Natural killer cell (primary cell): ENCODE measurements at regions not wholly inside any gene's neighbourhood (a gene's known extent, or its start where the extent isn't known, plus 50 kb on each side); places are given as distances from the start of the nearest gene placed in this dataset.

Source experiments
- ATAC-seq, 3 donors: fragments of 150-1000 bp in 2 of 3; fragments of 200-7000 bp in 1 of 3; cut with Tn5 transposase; 1 replicate in 1 of 3; 2 replicates in 2 of 3; pipeline ENCODE4 v1.10.0; 2021; ENCODE audit warnings: mild to moderate bottlenecking in 2 of 3, moderate library complexity in 2 of 3
- DNase-seq, 2 donors: peaks; one replicate each; pipeline versions ENCODE4 v3.0.0 to v3.0.0-alpha.2; 2013 to 2021; ENCODE audit warnings: mixed read lengths in 1 of 2
- H3K27ac ChIP-seq: one replicate; pipeline ENCODE4 v1.5.1; 2013; ENCODE audit warnings: mild to moderate bottlenecking, low read length
- H3K27me3 ChIP-seq: one replicate; pipeline ENCODE4 v1.6.1; 2013; ENCODE audit warnings: low read length; ENCODE audit not compliant: control insufficient read depth, insufficient read depth
- H3K36me3 ChIP-seq: one replicate; pipeline ENCODE4 v1.6.1; 2013; ENCODE audit warnings: low read length; ENCODE audit not compliant: control insufficient read depth, insufficient read depth
- H3K4me1 ChIP-seq: one replicate; pipeline ENCODE4 v1.6.1; 2013; ENCODE audit warnings: low read length; ENCODE audit not compliant: control insufficient read depth, insufficient read depth
- H3K4me3 ChIP-seq: one replicate; pipeline ENCODE4 v1.5.1; 2013; ENCODE audit warnings: low read length
- H3K9me3 ChIP-seq: one replicate; pipeline ENCODE4 v1.6.1; 2013; ENCODE audit warnings: low read length; ENCODE audit not compliant: control insufficient read depth, insufficient read depth
- H3K27ac Mint-ChIP-seq, 2 donors: one replicate each; pipeline ENCODE4 v1.8.0; 2022; ENCODE audit warnings: mild to moderate bottlenecking in 2 of 2, mixed read lengths in 2 of 2, moderate library complexity in 1 of 2
- H3K27me3 Mint-ChIP-seq, 2 donors: one replicate each; pipeline ENCODE4 v1.8.0; 2022; ENCODE audit warnings: low read depth in 2 of 2, mixed read lengths in 2 of 2
- H3K36me3 Mint-ChIP-seq: one replicate; pipeline ENCODE4 v1.8.0; 2022; ENCODE audit warnings: mixed read lengths
- H3K4me1 Mint-ChIP-seq, 2 donors: one replicate each; pipeline ENCODE4 v1.8.0; 2022; ENCODE audit warnings: mixed read lengths in 2 of 2
- H3K4me3 Mint-ChIP-seq: one replicate; pipeline ENCODE4 v1.8.0; 2022; ENCODE audit warnings: mild to moderate bottlenecking, moderate library complexity, mixed read lengths
- H3K9me3 Mint-ChIP-seq, 2 donors: one replicate each; pipeline ENCODE4 v1.8.0; 2022; ENCODE audit warnings: mixed read lengths in 2 of 2
- WGBS: methylation state at CpG from one replicate; pipeline ENCODE4 v1.1.7; 2013; ENCODE audit warnings: missing lambda C conversion rate; ENCODE audit not compliant: insufficient coverage; 5-methylcytosine and 5-hydroxymethylcytosine counted together
- intact Hi-C: fragments of 100-400 bp; cut with micrococcal nuclease; formaldehyde crosslinking; loops from one replicate; pipeline ENCODE4 v1.14.2; 2022
- TF ChIP-seq, protein P1 (sequence below): fragments of 200-600 bp; IDR thresholded peaks from one replicate; pipeline ENCODE4 v1.8.0; 2022; ENCODE audit warnings: antibody characterized with exemption

DNA sequence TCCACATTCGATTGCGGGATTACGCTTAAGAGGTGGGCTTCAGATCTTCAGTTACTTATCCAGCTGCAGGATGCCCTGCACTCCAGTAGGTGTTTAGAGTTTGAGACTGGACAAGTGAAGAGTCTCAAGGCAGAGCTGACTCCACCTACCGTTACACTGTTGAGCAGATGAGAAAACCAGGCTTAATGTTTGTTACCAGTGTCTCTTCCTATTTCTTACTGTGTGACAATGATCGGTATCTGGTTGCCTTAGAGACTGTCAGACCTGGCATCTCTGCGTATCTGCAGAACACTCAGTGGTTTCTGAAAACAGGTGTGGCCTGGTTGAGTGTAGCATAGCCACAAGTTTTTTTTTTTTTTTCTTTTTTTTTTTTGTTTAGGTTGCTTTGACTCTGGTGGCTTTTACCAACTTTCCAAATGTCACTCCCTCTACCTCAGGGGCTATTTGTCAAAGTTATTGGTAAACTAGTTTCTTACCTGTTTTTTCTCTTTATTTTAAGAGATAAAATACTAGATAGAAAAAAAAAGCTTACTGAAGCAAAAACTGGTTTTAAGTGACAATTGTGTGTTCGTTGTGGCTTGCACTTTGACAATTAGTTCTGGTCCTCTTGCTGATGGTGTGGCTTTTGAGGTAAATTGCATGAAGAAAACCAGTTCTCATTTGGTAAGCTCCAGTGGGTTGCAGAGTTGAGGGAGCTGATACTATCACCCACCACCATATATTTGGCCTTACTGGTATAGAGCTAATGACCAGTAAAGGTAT, 284.8 kb downstream of the ETS1 start:
- H3K4me3 ChIP-seq = peak overlapping the region; percentile 20
- WGBS = 14% methylated on average over 6 of the region's 7 CpGs
- DNase-seq = peak; percentile 51 to 95

GRCh38 chr11:128301756-128302155, 285.6 kb downstream of the ETS1 start:
- H3K4me3 Mint-ChIP-seq = peak overlapping the region; percentile 87
- peaks cover 91 to 94% of the 10 kb centered on the region in 2 donors for H3K4me1 Mint-ChIP-seq
- 59% methylated on average over 2 of the region's 2 CpGs for WGBS

More for the DNA sequence above, 284.8 kb downstream of the ETS1 start:
- Mint-ChIP-seq H3K27me3 (no peaks in the 10 kb centered on the region), H3K4me3 (peak overlapping the region; percentile 87), H3K27ac (peak overlapping the region; percentile 96 to 99), H3K36me3 (no peaks in the 10 kb centered on the region), H3K4me1 (peaks cover 85 to 89% of the 10 kb centered on the region in 2 donors), H3K9me3 (no peaks in the 10 kb centered on the region)
- Histone ChIP-seq H3K27me3 (no peaks in the 10 kb centered on the region), H3K9me3 (no peaks in the 10 kb centered on the region), H3K36me3 (no peaks in the 10 kb centered on the region), H3K27ac (peak overlapping the region; percentile 88), H3K4me1 (peaks cover 52% of the 10 kb centered on the region)
- peak; percentile 81 to 95 (median 88) for ATAC-seq
- intact Hi-C loops = loop anchor here (1.0 to 5.0 kb wide), 5 partner anchors 12 to 425 kb away; no protein-coding TSS in a partner anchor
- TF ChIP-seq, protein P1, sequence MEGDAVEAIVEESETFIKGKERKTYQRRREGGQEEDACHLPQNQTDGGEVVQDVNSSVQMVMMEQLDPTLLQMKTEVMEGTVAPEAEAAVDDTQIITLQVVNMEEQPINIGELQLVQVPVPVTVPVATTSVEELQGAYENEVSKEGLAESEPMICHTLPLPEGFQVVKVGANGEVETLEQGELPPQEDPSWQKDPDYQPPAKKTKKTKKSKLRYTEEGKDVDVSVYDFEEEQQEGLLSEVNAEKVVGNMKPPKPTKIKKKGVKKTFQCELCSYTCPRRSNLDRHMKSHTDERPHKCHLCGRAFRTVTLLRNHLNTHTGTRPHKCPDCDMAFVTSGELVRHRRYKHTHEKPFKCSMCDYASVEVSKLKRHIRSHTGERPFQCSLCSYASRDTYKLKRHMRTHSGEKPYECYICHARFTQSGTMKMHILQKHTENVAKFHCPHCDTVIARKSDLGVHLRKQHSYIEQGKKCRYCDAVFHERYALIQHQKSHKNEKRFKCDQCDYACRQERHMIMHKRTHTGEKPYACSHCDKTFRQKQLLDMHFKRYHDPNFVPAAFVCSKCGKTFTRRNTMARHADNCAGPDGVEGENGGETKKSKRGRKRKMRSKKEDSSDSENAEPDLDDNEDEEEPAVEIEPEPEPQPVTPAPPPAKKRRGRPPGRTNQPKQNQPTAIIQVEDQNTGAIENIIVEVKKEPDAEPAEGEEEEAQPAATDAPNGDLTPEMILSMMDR = peak; percentile 23

GRCh38 chr11:128300785-128301184, 286.6 kb downstream of the ETS1 start:
- intact Hi-C loops = loop anchor here (5.0 kb wide), 2 partner anchors 108 to 427 kb away; no protein-coding TSS in a partner anchor
- Histone ChIP-seq H3K27ac (peak overlapping the region; percentile 88), H3K36me3 (no peaks in the 10 kb centered on the region), H3K4me3 (no peak overlapping the region), H3K27me3 (no peaks in the 10 kb centered on the region), H3K4me1 (peaks cover 45% of the 10 kb centered on the region), H3K9me3 (no peaks in the 10 kb centered on the region)
- Mint-ChIP-seq H3K4me3 (peak overlapping the region; percentile 57), H3K4me1 (peaks cover 86 to 92% of the 10 kb centered on the region in 2 donors), H3K27ac (peak overlapping the region; percentile 96 to 99), H3K27me3 (no peaks in the 10 kb centered on the region), H3K9me3 (no peaks in the 10 kb centered on the region), H3K36me3 (no peaks in the 10 kb centered on the region)
- no peak for ATAC-seq
- DNase-seq = peak in 1 of 2 donors; percentile 57
- no CpG with 5 or more reads among the region's 2 CpGs for WGBS
- TF ChIP-seq, protein P1 = no peak

More at GRCh38 chr11:128301756-128302155, 285.6 kb downstream of the ETS1 start:
- no peak for DNase-seq
- no peaks in the 10 kb centered on the region for H3K27me3 Mint-ChIP-seq
- Histone ChIP-seq H3K27me3 (no peaks in the 10 kb centered on the region), H3K36me3 (no peaks in the 10 kb centered on the region), H3K9me3 (no peaks in the 10 kb centered on the region), H3K4me3 (peak overlapping the region; percentile 20), H3K27ac (peak overlapping the region; percentile 88), H3K4me1 (peaks cover 48% of the 10 kb centered on the region)
- H3K27ac Mint-ChIP-seq = peak overlapping the region; percentile 96 to 99
- no peaks in the 10 kb centered on the region for H3K9me3 Mint-ChIP-seq
- TF ChIP-seq, protein P1 = no peak
- H3K36me3 Mint-ChIP-seq = no peaks in the 10 kb centered on the region
- intact Hi-C loops = loop anchor here (1.0 to 5.0 kb wide), 5 partner anchors 11 to 426 kb away; no protein-coding TSS in a partner anchor
- ATAC-seq = no peak
